ENCODE measurements at regions not wholly inside any gene's neighbourhood (a gene's known extent, or its start where the extent isn't known, plus 50 kb on each side); places are given as distances from the start of the nearest gene placed in this dataset.

- H3K4me1 Mint-ChIP-seq = no peaks in the 10 kb centered on the region
- H3K9me3 Mint-ChIP-seq = peaks cover 46% of the 10 kb centered on the region
- peaks cover 19% of the 10 kb centered on the region for H3K9me3 ChIP-seq (ENCODE audit: control insufficient read depth, low read length)
- H3K4me1 ChIP-seq (ENCODE audit: control insufficient read depth, insufficient read depth, low read length) = no peaks in the 10 kb centered on the region
- no peak for TF ChIP-seq CTCF (conservative IDR thresholded peaks at IDR 0.05)
- WGBS, 2 experiments (ENCODE audit: insufficient coverage in 1 of 2, insufficient read length in 1 of 2) = 90 to 91% methylated on average over 1 of the region's 1 CpG
- H3K27me3 Mint-ChIP-seq (ENCODE audit: insufficient read depth) = peaks cover 2% of the 10 kb centered on the region
- H3K4me3 Mint-ChIP-seq = no peak overlapping the region
- no peaks in the 10 kb centered on the region for H3K27me3 ChIP-seq (ENCODE audit: control insufficient read depth, insufficient read depth, low read length, poor library complexity, severe bottlenecking)
- no peak overlapping the region for H3K9ac ChIP-seq (ENCODE audit: extremely low read depth, low read length, poor library complexity, severe bottlenecking)
- H3K36me3 ChIP-seq (ENCODE audit: control insufficient read depth, insufficient read depth, low read length) = no peaks in the 10 kb centered on the region
- no peak for DNase-seq
- H3K4me3 ChIP-seq (ENCODE audit: low read length) = no peak overlapping the region
- no peak overlapping the region for H3K27ac Mint-ChIP-seq
- H3K27ac ChIP-seq (ENCODE audit: low read depth, low read length) = no peak overlapping the region
- H3K36me3 Mint-ChIP-seq (ENCODE audit: low read depth) = peaks cover 13% of the 10 kb centered on the region
Measured at GRCh38 chr9:4921449-4921848, 63.6 kb upstream of the JAK2 start.

GRCh38 chr9:4922101-4922500, 63.0 kb upstream of the JAK2 start:
- no peak for DNase-seq
- H3K27ac Mint-ChIP-seq = no peak overlapping the region
- peaks cover 4% of the 10 kb centered on the region for H3K4me1 Mint-ChIP-seq
- peaks cover 2% of the 10 kb centered on the region for H3K27me3 Mint-ChIP-seq (ENCODE audit: insufficient read depth)
- Histone ChIP-seq H3K36me3 (ENCODE audit: control insufficient read depth, insufficient read depth, low read length) (no peaks in the 10 kb centered on the region), H3K4me3 (ENCODE audit: low read length) (no peak overlapping the region), H3K9me3 (ENCODE audit: control insufficient read depth, low read length) (peaks cover 19% of the 10 kb centered on the region), H3K4me1 (ENCODE audit: control insufficient read depth, insufficient read depth, low read length) (peaks cover 3% of the 10 kb centered on the region), H3K27me3 (ENCODE audit: control insufficient read depth, insufficient read depth, low read length, poor library complexity, severe bottlenecking) (no peaks in the 10 kb centered on the region), H3K27ac (ENCODE audit: low read depth, low read length) (no peak overlapping the region), H3K9ac (ENCODE audit: extremely low read depth, low read length, poor library complexity, severe bottlenecking) (no peak overlapping the region)
- peaks cover 13% of the 10 kb centered on the region for H3K36me3 Mint-ChIP-seq (ENCODE audit: low read depth)
- WGBS, 2 experiments (ENCODE audit: insufficient coverage in 1 of 2, insufficient read length in 1 of 2) = 94% methylated on average over 2 of the region's 2 CpGs
- H3K4me3 Mint-ChIP-seq = no peak overlapping the region
- TF ChIP-seq CTCF (conservative IDR thresholded peaks at IDR 0.05) = no peak
- H3K9me3 Mint-ChIP-seq = peaks cover 46% of the 10 kb centered on the region

- Histone ChIP-seq H3K36me3 (ENCODE audit: control insufficient read depth, insufficient read depth, low read length) (no peaks in the 10 kb centered on the region), H3K4me3 (ENCODE audit: low read length) (no peak overlapping the region), H3K9ac (ENCODE audit: extremely low read depth, low read length, poor library complexity, severe bottlenecking) (no peak overlapping the region), H3K4me1 (ENCODE audit: control insufficient read depth, insufficient read depth, low read length) (peaks cover 6% of the 10 kb centered on the region), H3K9me3 (ENCODE audit: control insufficient read depth, low read length) (peaks cover 19% of the 10 kb centered on the region), H3K27ac (ENCODE audit: low read depth, low read length) (no peak overlapping the region), H3K27me3 (ENCODE audit: control insufficient read depth, insufficient read depth, low read length, poor library complexity, severe bottlenecking) (no peaks in the 10 kb centered on the region)
- H3K4me1 Mint-ChIP-seq = peaks cover 10% of the 10 kb centered on the region
- DNase-seq = no peak
- peaks cover 44% of the 10 kb centered on the region for H3K9me3 Mint-ChIP-seq
- WGBS, 2 experiments (ENCODE audit: insufficient coverage in 1 of 2, insufficient read length in 1 of 2) = 91% methylated on average over 2 of the region's 2 CpGs
- no peak overlapping the region for H3K27ac Mint-ChIP-seq
- peaks cover 11% of the 10 kb centered on the region for H3K36me3 Mint-ChIP-seq (ENCODE audit: low read depth)
- H3K4me3 Mint-ChIP-seq = no peak overlapping the region
- no peak for TF ChIP-seq CTCF (conservative IDR thresholded peaks at IDR 0.05)
- peaks cover under 1% of the 10 kb centered on the region for H3K27me3 Mint-ChIP-seq (ENCODE audit: insufficient read depth)
Measured at GRCh38 chr9:4922730-4923129, 62.3 kb upstream of the JAK2 start.
